ENCODE measurements at regions not wholly inside any gene's neighbourhood (a gene's known extent, or its start where the extent isn't known, plus 50 kb on each side); places are given as distances from the start of the nearest gene placed in this dataset.

DNA sequence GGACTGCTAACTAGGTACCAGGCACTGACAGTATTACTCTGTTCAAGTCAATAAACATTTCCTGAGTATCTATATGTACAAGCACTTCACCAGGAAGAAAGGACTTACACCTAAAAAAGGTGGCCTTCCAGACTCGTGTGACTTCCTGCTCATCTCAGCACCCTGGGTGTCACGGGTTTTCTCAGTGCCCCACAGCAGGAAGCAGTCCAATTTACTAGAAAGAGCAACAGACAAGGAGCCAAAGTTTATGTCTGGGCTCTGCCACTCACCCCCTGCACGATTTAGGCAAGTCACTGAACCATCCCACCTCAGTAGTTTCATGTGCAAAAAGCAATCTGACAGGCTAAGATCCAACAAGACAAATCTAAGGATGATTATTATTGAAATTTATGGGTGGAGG is 92.4 kb downstream of the TMEM215 start:
- Histone ChIP-seq H4K20me1 (ENCODE audit: control insufficient read depth, extremely low read depth, insufficient read depth, low read length) (no peaks in the 10 kb centered on the region), H3K4me2 (ENCODE audit: control insufficient read depth, extremely low read depth, insufficient read depth, low read depth, low read length) (no peak overlapping the region), H3K36me3 (ENCODE audit: control insufficient read depth in 2 of 2, extremely low read depth in 1 of 2, insufficient read depth in 2 of 2, low read length in 2 of 2) (no peaks in the 10 kb centered on the region), H3K9me3 (ENCODE audit: control insufficient read depth, low read depth, low read length) (no peaks in the 10 kb centered on the region), H3K27ac (ENCODE audit: control insufficient read depth, insufficient read depth, low read length) (no peak overlapping the region), H3K9me1 (ENCODE audit: control insufficient read depth, extremely low read depth, insufficient read depth, low read length) (no peaks in the 10 kb centered on the region), H3K4me3 (ENCODE audit: control insufficient read depth in 2 of 3, extremely low read depth in 1 of 3, insufficient read depth in 2 of 3, low read depth in 1 of 3, low read length in 3 of 3) (no peak overlapping the region), H3K79me2 (ENCODE audit: control insufficient read depth, insufficient read depth, low read length) (no peaks in the 10 kb centered on the region), H3K4me1 (ENCODE audit: control insufficient read depth, extremely low read depth, insufficient read depth, low read length) (no peaks in the 10 kb centered on the region), H3K9ac (ENCODE audit: control insufficient read depth, extremely low read depth, insufficient read depth, low read length) (no peak overlapping the region), H3K27me3 (ENCODE audit: control insufficient read depth, extremely low read depth, insufficient read depth, low read length) (no peaks in the 10 kb centered on the region), H2AFZ (ENCODE audit: control insufficient read depth, low read length) (no peak overlapping the region)
- dilution Hi-C loops (cut with MboI; ENCODE audit: extremely low pct_ligation_motif_present, low sequenced_read_pairs): no loop called here
- FAIRE-seq: no peak
- TF ChIP-seq, protein P1, sequence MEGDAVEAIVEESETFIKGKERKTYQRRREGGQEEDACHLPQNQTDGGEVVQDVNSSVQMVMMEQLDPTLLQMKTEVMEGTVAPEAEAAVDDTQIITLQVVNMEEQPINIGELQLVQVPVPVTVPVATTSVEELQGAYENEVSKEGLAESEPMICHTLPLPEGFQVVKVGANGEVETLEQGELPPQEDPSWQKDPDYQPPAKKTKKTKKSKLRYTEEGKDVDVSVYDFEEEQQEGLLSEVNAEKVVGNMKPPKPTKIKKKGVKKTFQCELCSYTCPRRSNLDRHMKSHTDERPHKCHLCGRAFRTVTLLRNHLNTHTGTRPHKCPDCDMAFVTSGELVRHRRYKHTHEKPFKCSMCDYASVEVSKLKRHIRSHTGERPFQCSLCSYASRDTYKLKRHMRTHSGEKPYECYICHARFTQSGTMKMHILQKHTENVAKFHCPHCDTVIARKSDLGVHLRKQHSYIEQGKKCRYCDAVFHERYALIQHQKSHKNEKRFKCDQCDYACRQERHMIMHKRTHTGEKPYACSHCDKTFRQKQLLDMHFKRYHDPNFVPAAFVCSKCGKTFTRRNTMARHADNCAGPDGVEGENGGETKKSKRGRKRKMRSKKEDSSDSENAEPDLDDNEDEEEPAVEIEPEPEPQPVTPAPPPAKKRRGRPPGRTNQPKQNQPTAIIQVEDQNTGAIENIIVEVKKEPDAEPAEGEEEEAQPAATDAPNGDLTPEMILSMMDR (optimal IDR thresholded peaks at IDR 0.05 in 1 of 3, IDR thresholded peaks at IDR 0.05 in 1 of 3, conservative IDR thresholded peaks at IDR 0.05 in 1 of 3; ENCODE audit: extremely low read depth in 1 of 3, insufficient read depth in 2 of 3, low read length in 3 of 3): no peak
- TF ChIP-seq EZH2 (IDR thresholded peaks at IDR 0.05; ENCODE audit: low read length): no peak
- DNase-seq (ENCODE audit: low read depth, low spot score): no peak

DNA sequence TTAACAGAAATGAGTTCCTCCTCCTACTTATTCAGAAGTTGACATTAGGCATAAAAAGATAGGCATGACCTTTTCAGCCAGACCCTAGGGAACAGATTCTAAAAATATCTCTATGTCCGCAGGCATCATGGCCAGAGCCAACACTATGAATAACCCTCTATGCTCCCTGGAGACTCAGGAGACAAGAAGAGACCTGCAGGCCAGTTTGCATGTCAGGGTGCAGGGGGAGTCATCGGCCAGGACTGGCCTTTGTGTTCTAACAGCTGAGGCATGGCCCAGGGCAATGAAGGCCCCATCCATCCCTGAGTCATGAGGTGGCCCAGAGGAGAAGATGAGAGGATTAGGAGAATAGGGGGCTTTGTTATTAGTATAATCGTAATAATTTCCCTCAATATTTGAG is 93.8 kb downstream of the TMEM215 start:
- TF ChIP-seq, protein P1 (optimal IDR thresholded peaks at IDR 0.05 in 1 of 3, IDR thresholded peaks at IDR 0.05 in 1 of 3, conservative IDR thresholded peaks at IDR 0.05 in 1 of 3; ENCODE audit: extremely low read depth in 1 of 3, insufficient read depth in 2 of 3, low read length in 3 of 3): no peak
- TF ChIP-seq EZH2 (IDR thresholded peaks at IDR 0.05; ENCODE audit: low read length): no peak
- no peak overlapping the region for H3K4me3 ChIP-seq (ENCODE audit: control insufficient read depth in 2 of 3, extremely low read depth in 1 of 3, insufficient read depth in 2 of 3, low read depth in 1 of 3, low read length in 3 of 3)
- H3K9ac ChIP-seq (ENCODE audit: control insufficient read depth, extremely low read depth, insufficient read depth, low read length): no peak overlapping the region
- DNase-seq (ENCODE audit: low read depth, low spot score) (no peak), FAIRE-seq (no peak)
- H3K9me1 ChIP-seq (ENCODE audit: control insufficient read depth, extremely low read depth, insufficient read depth, low read length): no peaks in the 10 kb centered on the region
- no peak overlapping the region for H3K4me2 ChIP-seq (ENCODE audit: control insufficient read depth, extremely low read depth, insufficient read depth, low read depth, low read length)
- no peaks in the 10 kb centered on the region for H4K20me1 ChIP-seq (ENCODE audit: control insufficient read depth, extremely low read depth, insufficient read depth, low read length)
- H3K4me1 ChIP-seq (ENCODE audit: control insufficient read depth, extremely low read depth, insufficient read depth, low read length): no peaks in the 10 kb centered on the region
- H3K9me3 ChIP-seq (ENCODE audit: control insufficient read depth, low read depth, low read length): no peaks in the 10 kb centered on the region
- dilution Hi-C loops (cut with MboI; ENCODE audit: extremely low pct_ligation_motif_present, low sequenced_read_pairs): no loop called here
- H3K27ac ChIP-seq (ENCODE audit: control insufficient read depth, insufficient read depth, low read length): no peak overlapping the region
- H2AFZ ChIP-seq (ENCODE audit: control insufficient read depth, low read length): no peak overlapping the region
- H3K36me3 ChIP-seq (ENCODE audit: control insufficient read depth in 2 of 2, extremely low read depth in 1 of 2, insufficient read depth in 2 of 2, low read length in 2 of 2): no peaks in the 10 kb centered on the region
- no peaks in the 10 kb centered on the region for H3K79me2 ChIP-seq (ENCODE audit: control insufficient read depth, insufficient read depth, low read length)
- H3K27me3 ChIP-seq (ENCODE audit: control insufficient read depth, extremely low read depth, insufficient read depth, low read length): no peaks in the 10 kb centered on the region

All from keratinocyte (primary cell).